ENCODE measurements at regions not wholly inside any gene's neighbourhood (a gene's known extent, or its start where the extent isn't known, plus 50 kb on each side); places are given as distances from the start of the nearest gene placed in this dataset.

- DNase-seq (ENCODE audit: low spot score) = no peak
Observed at GRCh38 chr6:113697632-113698410, 159.3 kb upstream of the MARCKS start.

GRCh38 chr6:113699239-113699638, 157.9 kb upstream of the MARCKS start:
- TF ChIP-seq, protein P1, sequence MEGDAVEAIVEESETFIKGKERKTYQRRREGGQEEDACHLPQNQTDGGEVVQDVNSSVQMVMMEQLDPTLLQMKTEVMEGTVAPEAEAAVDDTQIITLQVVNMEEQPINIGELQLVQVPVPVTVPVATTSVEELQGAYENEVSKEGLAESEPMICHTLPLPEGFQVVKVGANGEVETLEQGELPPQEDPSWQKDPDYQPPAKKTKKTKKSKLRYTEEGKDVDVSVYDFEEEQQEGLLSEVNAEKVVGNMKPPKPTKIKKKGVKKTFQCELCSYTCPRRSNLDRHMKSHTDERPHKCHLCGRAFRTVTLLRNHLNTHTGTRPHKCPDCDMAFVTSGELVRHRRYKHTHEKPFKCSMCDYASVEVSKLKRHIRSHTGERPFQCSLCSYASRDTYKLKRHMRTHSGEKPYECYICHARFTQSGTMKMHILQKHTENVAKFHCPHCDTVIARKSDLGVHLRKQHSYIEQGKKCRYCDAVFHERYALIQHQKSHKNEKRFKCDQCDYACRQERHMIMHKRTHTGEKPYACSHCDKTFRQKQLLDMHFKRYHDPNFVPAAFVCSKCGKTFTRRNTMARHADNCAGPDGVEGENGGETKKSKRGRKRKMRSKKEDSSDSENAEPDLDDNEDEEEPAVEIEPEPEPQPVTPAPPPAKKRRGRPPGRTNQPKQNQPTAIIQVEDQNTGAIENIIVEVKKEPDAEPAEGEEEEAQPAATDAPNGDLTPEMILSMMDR (IDR thresholded peaks at IDR 0.05; ENCODE audit: extremely low read depth, missing control alignments) = no peak
- DNase-seq (ENCODE audit: low spot score) = no peak

More at GRCh38 chr6:113697632-113698410, 159.3 kb upstream of the MARCKS start:
- TF ChIP-seq, protein P1 (IDR thresholded peaks at IDR 0.05; ENCODE audit: extremely low read depth, missing control alignments) = no peak

- DNase-seq (ENCODE audit: low spot score) = no peak
- TF ChIP-seq, protein P1 (IDR thresholded peaks at IDR 0.05; ENCODE audit: extremely low read depth, missing control alignments) = no peak
Observed at GRCh38 chr6:113701552-113702254, 155.4 kb upstream of the MARCKS start.

GRCh38 chr6:113707194-113707593, 150.0 kb upstream of the MARCKS start:
- TF ChIP-seq, protein P1 (IDR thresholded peaks at IDR 0.05; ENCODE audit: extremely low read depth, missing control alignments) = no peak
- DNase-seq (ENCODE audit: low spot score) = no peak

DNA sequence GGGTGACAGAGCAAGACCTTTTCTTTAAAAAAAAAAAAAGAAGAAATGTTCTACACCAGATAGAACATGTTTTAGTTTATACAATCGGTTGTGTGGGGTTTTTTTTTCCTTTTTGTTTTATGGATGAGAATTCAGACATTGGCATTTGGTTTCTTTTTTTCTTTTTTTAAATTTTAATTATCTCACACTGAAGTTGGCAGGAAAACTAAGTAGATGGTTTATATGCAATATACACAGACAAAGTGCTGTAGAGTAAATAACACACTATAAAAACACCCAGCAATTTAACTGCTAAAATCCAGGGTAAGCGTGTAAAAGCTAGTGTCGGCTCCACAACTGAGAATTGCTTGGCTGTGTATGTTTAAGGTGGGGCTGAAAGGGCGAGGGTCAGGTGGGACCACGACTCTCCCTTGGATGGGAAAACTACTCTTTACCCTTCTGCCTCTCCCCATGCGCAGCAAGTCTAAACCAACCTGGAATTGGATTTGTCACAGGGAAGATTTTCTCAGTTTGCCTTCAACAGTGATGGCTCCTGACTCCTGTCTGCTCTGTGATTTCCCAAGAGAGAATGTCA, 147.1 kb upstream of the MARCKS start:
- TF ChIP-seq, protein P1 (IDR thresholded peaks at IDR 0.05; ENCODE audit: extremely low read depth, missing control alignments) = no peak
- no peak for DNase-seq (ENCODE audit: low spot score)

- TF ChIP-seq, protein P1 (IDR thresholded peaks at IDR 0.05; ENCODE audit: extremely low read depth, missing control alignments) = no peak
Observed at GRCh38 chr6:113713665-113714064, 143.5 kb upstream of the MARCKS start.

DNA sequence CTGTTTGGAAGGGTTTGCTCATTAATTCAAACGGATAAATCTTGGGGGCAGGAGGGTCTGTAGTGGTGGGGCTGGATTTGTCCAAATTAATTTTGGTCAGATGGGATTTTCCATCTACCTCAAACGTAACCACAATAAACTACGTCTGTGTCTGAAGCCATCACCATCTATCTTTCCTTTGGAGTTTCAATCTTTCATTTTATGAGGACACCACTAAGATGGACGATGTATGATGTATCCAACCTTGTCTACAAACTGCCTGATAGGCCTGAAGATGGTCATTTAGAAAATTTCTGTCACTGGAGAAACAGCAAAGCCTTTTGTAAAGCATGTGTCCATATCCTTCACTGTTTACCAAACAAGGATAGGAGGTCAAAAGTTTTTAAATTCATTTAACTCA, 138.6 kb upstream of the MARCKS start:
- TF ChIP-seq, protein P1 (IDR thresholded peaks at IDR 0.05; ENCODE audit: extremely low read depth, missing control alignments) = no peak
- no peak for DNase-seq (ENCODE audit: low spot score)

More at GRCh38 chr6:113713665-113714064, 143.5 kb upstream of the MARCKS start:
- DNase-seq (ENCODE audit: low spot score) = no peak

Data from GM20000 (cell line).